K562 (cell line): ENCODE measurements at regions not wholly inside any gene's neighbourhood (a gene's known extent, or its start where the extent isn't known, plus 50 kb on each side); places are given as distances from the start of the nearest gene placed in this dataset.

Experiments used
- BHLHE40 ChIP-seq: IDR thresholded peaks from 2 replicates; pipeline ENCODE4 v1.6.1; 2011; ENCODE audit warnings: low read length, improper control_type of control experiment
- EHMT2 ChIP-seq: fragments of 450-650 bp; IDR thresholded peaks from 2 replicates; pipeline ENCODE4 v1.6.1; 2018; ENCODE audit warnings: antibody characterized with exemption
- ELF1 ChIP-seq: fragments of 200-800 bp; sonication (Bioruptor generic); IDR thresholded peaks from 2 replicates; pipeline ENCODE4 v1.6.1; 2016; ENCODE audit warnings: missing genetic modification characterization, missing compliant biosample characterization
- FOXJ3 ChIP-seq: sonication (generic); formaldehyde crosslinking; IDR thresholded peaks from 2 replicates; pipeline ENCODE4 v1.4.0; 2020; ENCODE audit warnings: mild to moderate bottlenecking, missing genetic modification reagents
- GATA2 ChIP-seq: sonication (generic); formaldehyde crosslinking; IDR thresholded peaks from 2 replicates; pipeline ENCODE4 v1.4.0; 2020; ENCODE audit warnings: mild to moderate bottlenecking, missing genetic modification reagents
- HDAC6 ChIP-seq: IDR thresholded peaks from 2 replicates; pipeline ENCODE4 v1.6.1; 2012; ENCODE audit warnings: low read depth, mild to moderate bottlenecking, control low read depth, inconsistent platforms, low read length, moderate library complexity
- SIRT6 ChIP-seq: IDR thresholded peaks from one replicate; pipeline ENCODE4 v1.6.1; 2012; ENCODE audit warnings: low read depth, mild to moderate bottlenecking, control low read depth, inconsistent platforms, low read length, moderate library complexity
- SP1 ChIP-seq: sonication (generic); formaldehyde crosslinking; IDR thresholded peaks from 2 replicates; pipeline ENCODE4 v1.8.1; 2022; ENCODE audit warnings: mild to moderate bottlenecking, missing genetic modification reagents
- TCF7 ChIP-seq: sonication (generic); IDR thresholded peaks from 2 replicates; pipeline ENCODE4 v1.6.1; 2016; ENCODE audit warnings: antibody characterized with exemption, borderline replicate concordance
- ZNF124 ChIP-seq: sonication (generic); formaldehyde crosslinking; IDR thresholded peaks from 2 replicates; pipeline ENCODE4 v1.8.1; 2022; ENCODE audit warnings: missing genetic modification reagents
- ZNF133 ChIP-seq: fragments of 250-450 bp; sonication (Bioruptor Pico); IDR thresholded peaks from 2 replicates; pipeline ENCODE4 v1.4.0; 2020; ENCODE audit warnings: mild to moderate bottlenecking
- ZNF311 ChIP-seq: fragments of 250-450 bp; sonication (Bioruptor Pico); IDR thresholded peaks from 2 replicates; pipeline ENCODE4 v1.4.0; 2020; ENCODE audit warnings: mild to moderate bottlenecking, moderate library complexity
- TF ChIP-seq, protein P1 (sequence below): sonication (generic); formaldehyde crosslinking; IDR thresholded peaks from 2 replicates; pipeline ENCODE4 v1.8.1; 2023; ENCODE audit warnings: mild to moderate bottlenecking, missing genetic modification reagents, moderate library complexity
- TF ChIP-seq, protein P2 (sequence below): sonication (generic); formaldehyde crosslinking; IDR thresholded peaks from 2 replicates; pipeline ENCODE4 v1.8.0; 2023; ENCODE audit warnings: missing genetic modification reagents, mild to moderate bottlenecking, borderline replicate concordance
- TF ChIP-seq, protein P3 (sequence below), 2 experiments: IDR thresholded peaks; 2 replicates each; pipeline ENCODE4 v1.6.1; 2011; ENCODE audit warnings: borderline replicate concordance in 1 of 2, control low read depth in 1 of 2, low read depth in 1 of 2, low read length in 1 of 2, mild to moderate bottlenecking in 1 of 2, mixed read lengths in 1 of 2, moderate library complexity in 1 of 2; ENCODE audit not compliant: insufficient read depth in 1 of 2, insufficient read length in 1 of 2, poor library complexity in 1 of 2, severe bottlenecking in 1 of 2; ENCODE audit errors: extremely low read depth in 1 of 2
- TF ChIP-seq, protein P4 (sequence below): fragments of 250-450 bp; sonication (Bioruptor Pico); IDR thresholded peaks from 2 replicates; pipeline ENCODE4 v1.5.0; 2022; ENCODE audit warnings: mild to moderate bottlenecking
- TF ChIP-seq, protein P5 (sequence below), 2 experiments: fragments of 450-650 bp; conservative IDR thresholded peaks; 2 replicates each; pipeline ENCODE4 v1.6.1; 2017; ENCODE audit warnings: mild to moderate bottlenecking in 2 of 2, moderate library complexity in 2 of 2

DNA sequence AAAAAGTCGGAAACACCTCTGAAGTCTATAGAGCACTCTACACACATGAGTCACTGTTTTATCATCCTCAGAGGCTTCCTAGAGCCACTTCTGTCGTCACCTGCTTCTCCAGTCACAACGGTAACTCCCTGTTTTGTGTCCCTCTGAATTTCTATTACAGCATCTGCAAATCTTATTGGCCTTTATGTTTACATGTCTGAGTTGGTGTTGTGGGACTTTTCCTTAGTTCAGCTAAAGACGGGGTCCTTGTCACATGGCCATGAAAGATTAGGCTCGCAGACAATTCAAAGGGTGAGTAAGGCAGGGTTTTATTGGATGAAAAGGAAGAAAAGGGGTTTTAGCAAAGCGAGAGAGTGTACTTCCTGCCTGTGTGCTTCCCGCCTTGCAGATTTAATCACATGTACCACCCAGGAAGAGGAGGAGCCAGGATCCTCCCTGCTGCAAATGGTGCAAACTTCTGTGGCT, 185.6 kb downstream of the LPIN1 start (continued):
- TF ChIP-seq, protein P1, sequence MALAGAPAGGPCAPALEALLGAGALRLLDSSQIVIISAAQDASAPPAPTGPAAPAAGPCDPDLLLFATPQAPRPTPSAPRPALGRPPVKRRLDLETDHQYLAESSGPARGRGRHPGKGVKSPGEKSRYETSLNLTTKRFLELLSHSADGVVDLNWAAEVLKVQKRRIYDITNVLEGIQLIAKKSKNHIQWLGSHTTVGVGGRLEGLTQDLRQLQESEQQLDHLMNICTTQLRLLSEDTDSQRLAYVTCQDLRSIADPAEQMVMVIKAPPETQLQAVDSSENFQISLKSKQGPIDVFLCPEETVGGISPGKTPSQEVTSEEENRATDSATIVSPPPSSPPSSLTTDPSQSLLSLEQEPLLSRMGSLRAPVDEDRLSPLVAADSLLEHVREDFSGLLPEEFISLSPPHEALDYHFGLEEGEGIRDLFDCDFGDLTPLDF (CRISPR knock-in tag) = 0 out of 2 replicates have a peak, but pooled peaks have one; percentile 29
- 0 out of 2 replicates have a peak, but pooled peaks have one; percentile 35 for TF ChIP-seq ZNF311 (CRISPR knock-in tag)
- TF ChIP-seq ZNF124 (CRISPR knock-in tag) = no peak
- 0 out of 2 replicates have a peak, but pooled peaks have one; percentile 33 for TF ChIP-seq ELF1
- TF ChIP-seq, protein P2, sequence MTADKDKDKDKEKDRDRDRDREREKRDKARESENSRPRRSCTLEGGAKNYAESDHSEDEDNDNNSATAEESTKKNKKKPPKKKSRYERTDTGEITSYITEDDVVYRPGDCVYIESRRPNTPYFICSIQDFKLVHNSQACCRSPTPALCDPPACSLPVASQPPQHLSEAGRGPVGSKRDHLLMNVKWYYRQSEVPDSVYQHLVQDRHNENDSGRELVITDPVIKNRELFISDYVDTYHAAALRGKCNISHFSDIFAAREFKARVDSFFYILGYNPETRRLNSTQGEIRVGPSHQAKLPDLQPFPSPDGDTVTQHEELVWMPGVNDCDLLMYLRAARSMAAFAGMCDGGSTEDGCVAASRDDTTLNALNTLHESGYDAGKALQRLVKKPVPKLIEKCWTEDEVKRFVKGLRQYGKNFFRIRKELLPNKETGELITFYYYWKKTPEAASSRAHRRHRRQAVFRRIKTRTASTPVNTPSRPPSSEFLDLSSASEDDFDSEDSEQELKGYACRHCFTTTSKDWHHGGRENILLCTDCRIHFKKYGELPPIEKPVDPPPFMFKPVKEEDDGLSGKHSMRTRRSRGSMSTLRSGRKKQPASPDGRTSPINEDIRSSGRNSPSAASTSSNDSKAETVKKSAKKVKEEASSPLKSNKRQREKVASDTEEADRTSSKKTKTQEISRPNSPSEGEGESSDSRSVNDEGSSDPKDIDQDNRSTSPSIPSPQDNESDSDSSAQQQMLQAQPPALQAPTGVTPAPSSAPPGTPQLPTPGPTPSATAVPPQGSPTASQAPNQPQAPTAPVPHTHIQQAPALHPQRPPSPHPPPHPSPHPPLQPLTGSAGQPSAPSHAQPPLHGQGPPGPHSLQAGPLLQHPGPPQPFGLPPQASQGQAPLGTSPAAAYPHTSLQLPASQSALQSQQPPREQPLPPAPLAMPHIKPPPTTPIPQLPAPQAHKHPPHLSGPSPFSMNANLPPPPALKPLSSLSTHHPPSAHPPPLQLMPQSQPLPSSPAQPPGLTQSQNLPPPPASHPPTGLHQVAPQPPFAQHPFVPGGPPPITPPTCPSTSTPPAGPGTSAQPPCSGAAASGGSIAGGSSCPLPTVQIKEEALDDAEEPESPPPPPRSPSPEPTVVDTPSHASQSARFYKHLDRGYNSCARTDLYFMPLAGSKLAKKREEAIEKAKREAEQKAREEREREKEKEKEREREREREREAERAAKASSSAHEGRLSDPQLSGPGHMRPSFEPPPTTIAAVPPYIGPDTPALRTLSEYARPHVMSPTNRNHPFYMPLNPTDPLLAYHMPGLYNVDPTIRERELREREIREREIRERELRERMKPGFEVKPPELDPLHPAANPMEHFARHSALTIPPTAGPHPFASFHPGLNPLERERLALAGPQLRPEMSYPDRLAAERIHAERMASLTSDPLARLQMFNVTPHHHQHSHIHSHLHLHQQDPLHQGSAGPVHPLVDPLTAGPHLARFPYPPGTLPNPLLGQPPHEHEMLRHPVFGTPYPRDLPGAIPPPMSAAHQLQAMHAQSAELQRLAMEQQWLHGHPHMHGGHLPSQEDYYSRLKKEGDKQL = no peak
- TF ChIP-seq BHLHE40 = no peak
- no peak for TF ChIP-seq ZNF133
- TF ChIP-seq EHMT2 = 0 out of 2 replicates have a peak, but pooled peaks have one; percentile 26
- TF ChIP-seq, protein P3, sequence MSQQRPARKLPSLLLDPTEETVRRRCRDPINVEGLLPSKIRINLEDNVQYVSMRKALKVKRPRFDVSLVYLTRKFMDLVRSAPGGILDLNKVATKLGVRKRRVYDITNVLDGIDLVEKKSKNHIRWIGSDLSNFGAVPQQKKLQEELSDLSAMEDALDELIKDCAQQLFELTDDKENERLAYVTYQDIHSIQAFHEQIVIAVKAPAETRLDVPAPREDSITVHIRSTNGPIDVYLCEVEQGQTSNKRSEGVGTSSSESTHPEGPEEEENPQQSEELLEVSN (IDR thresholded peaks at IDR 0.05; ENCODE audit: borderline replicate concordance in 1 of 2, extremely low read depth in 1 of 2, insufficient read depth in 1 of 2, insufficient read length in 1 of 2, low read depth in 1 of 2, low read length in 1 of 2, poor library complexity in 1 of 2, severe bottlenecking in 1 of 2) = peak; percentile 63 to 84
- TF ChIP-seq HDAC6 = no peak
- TF ChIP-seq, protein P4, sequence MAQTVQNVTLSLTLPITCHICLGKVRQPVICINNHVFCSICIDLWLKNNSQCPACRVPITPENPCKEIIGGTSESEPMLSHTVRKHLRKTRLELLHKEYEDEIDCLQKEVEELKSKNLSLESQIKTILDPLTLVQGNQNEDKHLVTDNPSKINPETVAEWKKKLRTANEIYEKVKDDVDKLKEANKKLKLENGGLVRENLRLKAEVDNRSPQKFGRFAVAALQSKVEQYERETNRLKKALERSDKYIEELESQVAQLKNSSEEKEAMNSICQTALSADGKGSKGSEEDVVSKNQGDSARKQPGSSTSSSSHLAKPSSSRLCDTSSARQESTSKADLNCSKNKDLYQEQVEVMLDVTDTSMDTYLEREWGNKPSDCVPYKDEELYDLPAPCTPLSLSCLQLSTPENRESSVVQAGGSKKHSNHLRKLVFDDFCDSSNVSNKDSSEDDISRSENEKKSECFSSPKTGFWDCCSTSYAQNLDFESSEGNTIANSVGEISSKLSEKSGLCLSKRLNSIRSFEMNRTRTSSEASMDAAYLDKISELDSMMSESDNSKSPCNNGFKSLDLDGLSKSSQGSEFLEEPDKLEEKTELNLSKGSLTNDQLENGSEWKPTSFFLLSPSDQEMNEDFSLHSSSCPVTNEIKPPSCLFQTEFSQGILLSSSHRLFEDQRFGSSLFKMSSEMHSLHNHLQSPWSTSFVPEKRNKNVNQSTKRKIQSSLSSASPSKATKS = no peak
- TF ChIP-seq, protein P5, sequence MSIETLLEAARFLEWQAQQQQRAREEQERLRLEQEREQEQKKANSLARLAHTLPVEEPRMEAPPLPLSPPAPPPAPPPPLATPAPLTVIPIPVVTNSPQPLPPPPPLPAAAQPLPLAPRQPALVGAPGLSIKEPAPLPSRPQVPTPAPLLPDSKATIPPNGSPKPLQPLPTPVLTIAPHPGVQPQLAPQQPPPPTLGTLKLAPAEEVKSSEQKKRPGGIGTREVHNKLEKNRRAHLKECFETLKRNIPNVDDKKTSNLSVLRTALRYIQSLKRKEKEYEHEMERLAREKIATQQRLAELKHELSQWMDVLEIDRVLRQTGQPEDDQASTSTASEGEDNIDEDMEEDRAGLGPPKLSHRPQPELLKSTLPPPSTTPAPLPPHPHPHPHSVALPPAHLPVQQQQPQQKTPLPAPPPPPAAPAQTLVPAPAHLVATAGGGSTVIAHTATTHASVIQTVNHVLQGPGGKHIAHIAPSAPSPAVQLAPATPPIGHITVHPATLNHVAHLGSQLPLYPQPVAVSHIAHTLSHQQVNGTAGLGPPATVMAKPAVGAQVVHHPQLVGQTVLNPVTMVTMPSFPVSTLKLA (conservative IDR thresholded peaks at IDR 0.05) = peak in 1 of 2 experiments; percentile 33; a peak in 1 of 4 replicates
- no peak for TF ChIP-seq TCF7
- TF ChIP-seq FOXJ3 (CRISPR knock-in tag) = no peak
- TF ChIP-seq SP1 (CRISPR knock-in tag) = no peak
- TF ChIP-seq GATA2 (CRISPR knock-in tag) = peak; percentile 38; the same call in 1 of the 2 replicates
- no peak for TF ChIP-seq SIRT6
